Activated T-helper 2 cell treated with anti-CD3 and anti-CD28 coated beads, Interferon-gamma antibody, Interleukin-2, Interleukin-4, amounts not matched to agents 10 μg/mL and 5 μg/mL and 100 μg/mL, durations not matched to agents 14 hours and 24 hours and 36 hours (primary cell): ENCODE measurements at regions not wholly inside any gene's neighbourhood (a gene's known extent, or its start where the extent isn't known, plus 50 kb on each side); places are given as distances from the start of the nearest gene placed in this dataset.
"Not testable (repeated sequence)": the region's sequence is repeated elsewhere in the genome, so short reads cannot be mapped to it uniquely, and the experiment has no call there.

Source experiments
- DNase-seq: peaks from one replicate; pipeline ENCODE4 v3.0.0; 2021; ENCODE audit warnings: low spot score
- H3K27ac Mint-ChIP-seq: one replicate; pipeline ENCODE4 v1.8.0; 2021; ENCODE audit warnings: mixed read lengths
- H3K27me3 Mint-ChIP-seq: one replicate; pipeline ENCODE4 v1.8.0; 2021; ENCODE audit warnings: low read depth, mixed read lengths
- H3K36me3 Mint-ChIP-seq: one replicate; pipeline ENCODE4 v1.8.0; 2021; ENCODE audit warnings: low read depth, mixed read lengths
- H3K4me1 Mint-ChIP-seq: one replicate; pipeline ENCODE4 v1.8.0; 2021; ENCODE audit warnings: low read depth, mixed read lengths
- H3K4me3 Mint-ChIP-seq: one replicate; pipeline ENCODE4 v1.8.0; 2021; ENCODE audit warnings: low read depth, mild to moderate bottlenecking, moderate library complexity, mixed read lengths
- H3K9me3 Mint-ChIP-seq: one replicate; pipeline ENCODE4 v1.8.0; 2021; ENCODE audit warnings: mixed read lengths
- intact Hi-C: fragments of 100-400 bp; cut with micrococcal nuclease; formaldehyde crosslinking; loops from one replicate; pipeline ENCODE4 v1.15.1; 2023

- DNase-seq, result no peak
- H3K9me3 Mint-ChIP-seq, result no peaks in the 10 kb centered on the region
- H3K4me1 Mint-ChIP-seq, result no peaks in the 10 kb centered on the region
- intact Hi-C loops, result no loop called here
- H3K4me3 Mint-ChIP-seq, result no peak overlapping the region
- H3K27ac Mint-ChIP-seq, result no peak overlapping the region
- H3K27me3 Mint-ChIP-seq, result no peaks in the 10 kb centered on the region
- no peaks in the 10 kb centered on the region for H3K36me3 Mint-ChIP-seq
Observed at GRCh38 chr6:1228754-1229191, 83.1 kb upstream of the FOXQ1 start.

GRCh38 chr6:1227935-1228753, 83.8 kb upstream of the FOXQ1 start:
- Mint-ChIP-seq H3K4me3 (no peak overlapping the region), H3K27ac (no peak overlapping the region), H3K9me3 (no peaks in the 10 kb centered on the region), H3K4me1 (no peaks in the 10 kb centered on the region), H3K27me3 (no peaks in the 10 kb centered on the region), H3K36me3 (no peaks in the 10 kb centered on the region)
- intact Hi-C loops, result no loop called here
- no peak for DNase-seq

- Mint-ChIP-seq H3K36me3 (no peaks in the 10 kb centered on the region), H3K27me3 (no peaks in the 10 kb centered on the region), H3K27ac (no peak overlapping the region), H3K9me3 (no peaks in the 10 kb centered on the region), H3K4me3 (no peak overlapping the region), H3K4me1 (no peaks in the 10 kb centered on the region)
- no peak for DNase-seq
- intact Hi-C loops, result no loop called here
Observed at GRCh38 chr6:1227600-1227934, 84.3 kb upstream of the FOXQ1 start.

DNA sequence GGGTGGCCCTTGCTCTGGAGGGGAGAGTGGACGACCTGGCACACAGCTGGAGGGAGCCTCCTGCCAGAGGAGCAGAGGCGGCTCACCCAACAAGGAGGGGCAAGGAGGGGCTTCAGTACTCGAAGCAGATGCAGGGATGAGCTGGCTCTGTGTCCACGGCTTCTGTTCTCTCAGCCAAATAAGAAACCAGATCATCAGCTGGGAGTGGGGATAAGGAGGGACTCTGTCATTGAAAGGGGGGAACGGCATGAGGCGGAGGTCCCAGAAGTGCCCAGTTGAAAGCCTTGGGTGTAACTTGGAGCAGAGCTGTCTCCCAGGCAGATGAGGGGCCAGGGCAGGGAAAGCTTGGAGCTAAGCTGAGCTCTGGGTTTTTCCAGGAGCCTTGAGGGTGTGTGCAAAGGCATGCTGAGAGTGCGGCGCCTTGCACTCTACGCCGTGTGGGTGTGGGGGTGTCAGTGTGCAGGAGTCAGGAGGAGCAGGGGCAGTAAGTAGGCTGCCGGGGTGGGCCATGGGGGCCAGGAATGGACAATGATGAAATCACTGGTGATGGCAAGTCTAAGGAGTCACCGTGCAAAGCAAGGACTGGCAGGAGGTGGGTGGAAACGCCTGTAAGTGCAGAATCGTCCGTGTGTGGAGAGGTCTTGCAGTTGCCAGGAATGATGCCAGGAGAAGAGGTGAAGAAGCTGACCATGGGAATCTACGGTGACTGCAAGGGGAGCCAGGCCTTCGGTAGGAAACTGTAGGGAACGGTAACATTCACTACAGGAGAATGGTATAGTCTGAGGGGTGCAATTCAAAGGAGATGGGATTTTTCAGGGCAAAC, 85.4 kb upstream of the FOXQ1 start:
- intact Hi-C loops, result no loop called here
- Mint-ChIP-seq H3K36me3 (no peaks in the 10 kb centered on the region), H3K27ac (no peak overlapping the region), H3K4me3 (no peak overlapping the region), H3K9me3 (no peaks in the 10 kb centered on the region), H3K27me3 (no peaks in the 10 kb centered on the region), H3K4me1 (no peaks in the 10 kb centered on the region)
- DNase-seq, result no peak

DNA sequence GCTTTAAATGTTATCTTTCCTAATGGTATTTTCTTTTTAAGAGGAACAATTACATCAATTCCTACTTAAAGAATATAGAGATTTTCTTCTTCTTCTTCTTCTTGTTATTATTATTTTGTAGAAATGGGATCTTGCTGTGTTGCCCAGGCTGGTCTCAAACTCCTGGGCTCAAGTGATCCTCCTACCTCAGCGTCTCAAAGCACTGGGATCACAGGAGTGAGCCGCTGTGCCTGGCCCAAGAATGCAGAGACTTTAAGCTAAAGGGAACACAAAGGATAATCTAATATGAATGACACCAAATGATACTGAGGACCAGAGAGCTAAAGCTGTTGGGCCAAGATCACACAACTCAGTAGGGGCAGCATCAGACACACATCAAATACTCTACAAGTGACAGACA, 87.4 kb upstream of the FOXQ1 start:
- intact Hi-C loops, result no loop called here
- H3K27ac Mint-ChIP-seq, result no peak overlapping the region
- H3K4me3 Mint-ChIP-seq, result no peak overlapping the region
- DNase-seq, result no peak
- no peaks in the 10 kb centered on the region for H3K9me3 Mint-ChIP-seq
- H3K36me3 Mint-ChIP-seq, result no peaks in the 10 kb centered on the region
- no peaks in the 10 kb centered on the region for H3K4me1 Mint-ChIP-seq
- no peaks in the 10 kb centered on the region for H3K27me3 Mint-ChIP-seq

- intact Hi-C loops, result no loop called here
- DNase-seq, result no peak
- Mint-ChIP-seq H3K36me3 (no peaks in the 10 kb centered on the region), H3K27ac (no peak overlapping the region), H3K9me3 (no peaks in the 10 kb centered on the region), H3K4me3 (no peak overlapping the region), H3K27me3 (no peaks in the 10 kb centered on the region), H3K4me1 (no peaks in the 10 kb centered on the region)
Observed at GRCh38 chr6:1222728-1223595, 88.9 kb upstream of the FOXQ1 start.

- H3K4me1 Mint-ChIP-seq, result no peaks in the 10 kb centered on the region
- H3K9me3 Mint-ChIP-seq, result no peaks in the 10 kb centered on the region
- H3K36me3 Mint-ChIP-seq, result no peaks in the 10 kb centered on the region
- DNase-seq, result no peak
- H3K4me3 Mint-ChIP-seq, result no peak overlapping the region
- intact Hi-C loops, result no loop called here
- H3K27me3 Mint-ChIP-seq, result peaks cover 6% of the 10 kb centered on the region
- no peak overlapping the region for H3K27ac Mint-ChIP-seq
Observed at GRCh38 chr6:1217396-1217795, 94.5 kb upstream of the FOXQ1 start.

- no peak for DNase-seq
- H3K9me3 Mint-ChIP-seq, result no peaks in the 10 kb centered on the region
- H3K27me3 Mint-ChIP-seq, result peaks cover 8% of the 10 kb centered on the region
- intact Hi-C loops, result no loop called here
- no peak overlapping the region for H3K27ac Mint-ChIP-seq
- no peak overlapping the region for H3K4me3 Mint-ChIP-seq
- no peaks in the 10 kb centered on the region for H3K4me1 Mint-ChIP-seq
- H3K36me3 Mint-ChIP-seq, result no peaks in the 10 kb centered on the region
Observed at GRCh38 chr6:1216488-1216974, 95.4 kb upstream of the FOXQ1 start.

- H3K27ac Mint-ChIP-seq, result no peak overlapping the region
- H3K36me3 Mint-ChIP-seq, result no peaks in the 10 kb centered on the region
- peaks cover 8% of the 10 kb centered on the region for H3K27me3 Mint-ChIP-seq
- H3K9me3 Mint-ChIP-seq, result no peaks in the 10 kb centered on the region
- intact Hi-C loops, result no loop called here
- no peak overlapping the region for H3K4me3 Mint-ChIP-seq
- H3K4me1 Mint-ChIP-seq, result no peaks in the 10 kb centered on the region
- DNase-seq, result no peak
Observed at GRCh38 chr6:1215884-1216487, 95.9 kb upstream of the FOXQ1 start.

GRCh38 chr6:1215023-1215422, 96.9 kb upstream of the FOXQ1 start:
- H3K4me3 Mint-ChIP-seq, result no peak overlapping the region
- H3K4me1 Mint-ChIP-seq, result no peaks in the 10 kb centered on the region
- intact Hi-C loops, result no loop called here
- no peak for DNase-seq
- H3K27me3 Mint-ChIP-seq, result peaks cover 8% of the 10 kb centered on the region
- H3K9me3 Mint-ChIP-seq, result no peaks in the 10 kb centered on the region
- H3K27ac Mint-ChIP-seq, result no peak overlapping the region
- H3K36me3 Mint-ChIP-seq, result no peaks in the 10 kb centered on the region

GRCh38 chr6:1212919-1213318, 99.0 kb upstream of the FOXQ1 start:
- H3K4me3 Mint-ChIP-seq, result no peak overlapping the region
- H3K4me1 Mint-ChIP-seq, result no peaks in the 10 kb centered on the region
- H3K27me3 Mint-ChIP-seq, result peaks cover 12% of the 10 kb centered on the region
- H3K36me3 Mint-ChIP-seq, result no peaks in the 10 kb centered on the region
- intact Hi-C loops, result no loop called here
- no peak overlapping the region for H3K27ac Mint-ChIP-seq
- H3K9me3 Mint-ChIP-seq, result no peaks in the 10 kb centered on the region
- no peak for DNase-seq

DNA sequence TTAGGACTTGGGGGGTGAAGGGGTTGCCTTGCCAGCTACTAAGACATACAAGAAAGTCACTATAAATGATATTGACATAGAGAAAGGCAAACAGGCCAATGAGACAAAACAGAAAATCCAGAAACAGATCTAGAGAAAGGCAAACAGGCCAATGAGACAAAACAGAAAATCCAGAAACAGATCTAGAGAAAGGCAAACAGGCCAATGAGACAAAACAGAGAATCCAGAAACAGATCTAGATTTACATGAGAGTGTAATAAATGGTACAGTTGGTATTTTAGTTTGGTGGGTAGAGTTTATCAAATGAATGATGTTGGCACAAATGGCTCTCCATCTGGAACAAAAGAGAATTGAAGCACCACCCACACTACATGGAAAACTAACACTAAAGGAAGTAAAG, 99.8 kb upstream of the FOXQ1 start:
- H3K9me3 Mint-ChIP-seq, DNase-seq, H3K27ac Mint-ChIP-seq, H3K36me3 Mint-ChIP-seq, H3K4me1 Mint-ChIP-seq, intact Hi-C loops, H3K4me3 Mint-ChIP-seq: not testable (repeated sequence)
- H3K27me3 Mint-ChIP-seq, result peaks cover 14% of the 10 kb centered on the region
